ENCODE measurements at regions not wholly inside any gene's neighbourhood (a gene's known extent, or its start where the extent isn't known, plus 50 kb on each side); places are given as distances from the start of the nearest gene placed in this dataset.

DNA sequence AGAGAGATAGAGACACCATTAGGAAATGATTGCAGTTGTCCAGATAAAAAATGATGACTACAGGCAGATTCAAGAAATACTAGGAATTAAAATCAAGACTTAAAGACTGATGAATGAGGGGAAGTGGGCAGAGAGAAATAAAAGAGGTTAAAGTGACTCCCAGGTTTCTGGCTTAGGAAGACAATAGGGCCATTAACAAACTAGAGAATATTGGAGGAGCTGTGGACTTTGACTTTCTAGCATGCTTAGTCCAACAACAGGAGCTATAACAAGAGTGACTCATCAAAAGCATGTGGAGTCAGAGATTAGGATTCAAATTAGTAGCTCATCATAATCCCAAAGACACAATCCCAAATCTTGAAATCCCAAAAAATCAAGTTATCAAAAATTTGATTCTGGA lies 101.5 kb downstream of the BMP4 start (continued):
- TF ChIP-seq RBBP5 (IDR thresholded peaks at IDR 0.05; ENCODE audit: borderline replicate concordance, low read depth, low read length) (no peak), BACH1 (IDR thresholded peaks at IDR 0.05; ENCODE audit: low read length) (no peak)

All from H1 (cell line).